Erythroblast (primary cell): ENCODE measurements at regions not wholly inside any gene's neighbourhood (a gene's known extent, or its start where the extent isn't known, plus 50 kb on each side); places are given as distances from the start of the nearest gene placed in this dataset.

Experiments
- GATA1 ChIP-seq: IDR thresholded peaks from 2 replicates; pipeline ENCODE4 v1.6.1; 2011; ENCODE audit warnings: low read depth, mild to moderate bottlenecking, control low read depth, low read length, moderate library complexity
- POLR2A ChIP-seq: IDR thresholded peaks from 2 replicates; pipeline ENCODE4 v1.6.1; 2011; ENCODE audit warnings: mild to moderate bottlenecking, low read length

DNA sequence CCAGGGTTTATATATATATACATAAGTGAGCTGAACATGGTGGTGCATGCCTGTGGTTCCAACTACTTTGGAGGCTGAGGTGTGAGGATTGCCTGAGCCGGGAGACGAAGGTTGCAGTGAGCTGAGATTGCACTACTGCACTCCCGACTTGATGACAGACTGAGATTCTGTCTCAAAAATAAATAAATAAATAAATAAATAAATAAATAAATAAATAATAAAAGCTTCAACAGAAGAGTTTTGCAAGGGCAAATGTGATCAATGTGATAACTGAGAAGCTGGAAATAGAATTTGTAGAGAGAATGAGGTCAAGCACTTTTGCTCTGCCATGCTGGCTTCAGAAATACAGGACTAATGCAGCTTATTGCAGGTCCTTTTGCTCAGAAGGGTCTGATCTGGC lies 855.8 kb upstream of the PRMT6 start:
- TF ChIP-seq POLR2A (no peak), GATA1 (no peak)
